NCI-H2081 treated with DMSO at 0.1 percent for 48 hours (cell line): ENCODE measurements at regions not wholly inside any gene's neighbourhood (a gene's known extent, or its start where the extent isn't known, plus 50 kb on each side); places are given as distances from the start of the nearest gene placed in this dataset.

Experiments used
- DNase-seq: peaks from one replicate; lab custom pipeline; 2025; lab: John Stamatoyannopoulos, UW

DNA sequence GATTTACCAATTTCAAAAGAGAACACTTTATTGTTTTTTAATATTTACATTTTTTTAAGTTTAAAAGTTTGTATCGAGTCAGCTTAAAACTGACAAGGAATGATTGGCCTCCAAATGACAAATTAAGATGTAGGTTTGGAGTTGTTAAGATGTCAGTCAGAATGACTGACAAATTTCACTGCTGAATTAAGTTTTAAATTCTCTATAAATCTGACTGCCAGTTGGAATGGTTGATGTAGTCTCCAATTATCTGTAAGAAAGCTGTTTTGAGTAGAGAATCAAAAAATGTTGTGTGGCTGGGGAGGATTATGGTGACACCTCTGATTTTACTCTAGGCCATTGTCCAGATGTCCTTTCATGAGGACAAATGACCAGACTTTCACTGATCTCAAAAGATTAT is 165.3 kb upstream of the CDH20 start:
- DNase-seq, result no peak

DNA sequence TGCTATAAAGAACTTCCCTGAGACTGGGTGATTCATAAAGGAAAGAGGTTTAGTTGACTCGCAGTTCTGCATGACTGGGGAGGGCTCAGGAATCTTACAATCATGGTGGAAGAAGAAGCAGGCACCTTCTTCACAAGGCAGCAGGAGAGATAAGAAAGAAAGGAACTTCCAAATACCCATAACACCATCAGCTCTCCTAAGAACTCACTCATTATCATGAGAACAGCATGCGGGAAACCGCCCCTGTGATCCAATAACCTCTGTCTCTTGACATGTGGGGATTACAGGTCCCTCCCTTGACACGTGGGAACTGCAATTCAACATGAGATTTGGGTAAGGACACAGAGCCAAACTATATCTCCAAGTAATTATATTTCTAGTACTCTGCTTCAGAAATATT is 163.8 kb upstream of the CDH20 start:
- no peak for DNase-seq

DNA sequence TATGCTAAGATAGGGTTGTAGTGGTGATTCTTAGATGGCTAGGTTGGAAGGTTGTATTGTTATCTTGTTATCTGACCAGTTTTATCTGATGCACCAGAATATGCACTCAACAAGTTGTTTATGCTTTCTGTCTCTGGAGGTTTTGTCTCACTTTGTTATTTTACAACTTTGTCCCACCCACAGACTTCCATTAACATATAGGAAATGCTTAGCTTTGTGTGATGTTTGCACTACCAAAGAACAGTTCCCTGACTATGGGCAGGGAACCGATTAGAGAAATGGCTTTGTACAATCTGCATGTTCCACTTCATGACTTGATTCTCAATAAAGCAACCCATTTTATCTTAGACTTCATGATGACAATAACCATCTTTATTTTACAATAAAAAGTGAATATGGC is 160.6 kb upstream of the CDH20 start:
- no peak for DNase-seq

DNA sequence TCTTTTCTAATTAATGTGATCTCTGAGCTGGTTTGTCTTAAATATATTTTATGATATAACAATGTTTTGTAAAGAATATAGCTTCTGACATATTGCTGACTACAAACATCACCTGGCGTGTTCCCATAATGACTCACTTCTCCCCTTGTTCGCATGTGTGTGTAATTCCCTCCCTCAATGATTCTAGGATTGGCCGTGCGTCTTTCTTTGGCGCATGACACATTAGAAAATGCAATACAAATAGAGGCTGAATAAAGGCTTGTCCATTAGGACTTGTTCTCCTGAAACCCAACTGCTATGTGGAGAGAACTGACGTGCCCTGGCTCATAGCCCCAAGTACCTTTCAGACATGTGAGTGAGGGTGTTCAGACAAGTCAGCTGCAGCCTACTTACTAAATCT is 159.7 kb upstream of the CDH20 start:
- no peak for DNase-seq

DNA sequence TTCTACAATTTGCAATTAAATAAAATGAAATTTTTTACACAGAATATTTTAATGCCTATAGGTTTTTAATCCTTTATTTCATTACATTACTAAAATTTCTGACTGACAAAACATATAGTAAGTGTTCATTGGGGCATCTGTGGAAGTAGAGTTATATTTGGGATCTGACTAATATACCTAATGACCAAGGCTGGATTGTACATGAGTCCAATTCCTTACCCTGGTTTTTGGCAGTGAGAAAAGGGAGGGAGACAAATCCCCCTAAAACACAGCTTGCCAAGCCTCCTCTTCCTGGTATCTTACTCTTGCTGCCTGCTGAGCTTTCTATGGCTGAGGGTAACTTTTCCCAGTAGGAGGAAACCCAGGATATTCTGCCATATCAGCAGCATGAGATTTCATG is 149.4 kb upstream of the CDH20 start:
- DNase-seq, result no peak

DNA sequence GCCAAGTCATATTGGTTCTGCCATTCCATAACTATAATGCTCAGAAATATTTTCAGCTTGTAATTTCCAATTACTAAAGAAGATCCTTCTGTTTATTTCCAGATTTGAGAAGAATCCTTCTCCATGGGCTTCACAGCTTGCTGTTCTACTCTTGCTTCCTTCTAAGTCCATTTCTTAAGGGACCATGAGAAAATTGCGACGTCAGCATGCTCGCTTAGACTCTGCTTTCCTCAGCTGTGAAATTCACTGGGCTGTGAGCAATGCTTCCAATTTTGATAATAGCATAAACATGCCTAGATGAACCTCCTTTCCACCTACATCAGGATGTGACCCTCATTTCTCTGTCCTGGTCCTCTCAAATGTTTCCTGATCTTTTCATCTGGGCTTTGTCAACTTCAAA is 145.3 kb upstream of the CDH20 start:
- no peak for DNase-seq

DNA sequence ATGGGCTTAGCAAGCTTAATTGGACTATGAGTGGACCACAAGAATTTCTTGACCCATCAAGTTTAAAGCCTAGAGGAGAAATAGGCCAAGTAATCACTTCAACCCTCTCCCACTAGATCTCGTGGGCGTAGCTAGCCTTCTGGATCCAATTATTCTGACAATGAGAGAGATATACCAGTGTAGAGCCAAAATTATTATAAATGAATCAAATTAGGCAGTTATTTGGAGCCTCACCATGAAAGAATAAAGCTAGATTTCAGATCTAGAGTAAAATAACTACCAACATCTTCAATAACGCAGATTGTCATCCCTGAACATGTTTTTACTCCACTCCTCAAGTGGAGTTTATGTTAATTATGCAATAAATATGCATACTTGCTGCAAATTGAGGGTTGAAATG is 143.9 kb upstream of the CDH20 start:
- no peak for DNase-seq

DNA sequence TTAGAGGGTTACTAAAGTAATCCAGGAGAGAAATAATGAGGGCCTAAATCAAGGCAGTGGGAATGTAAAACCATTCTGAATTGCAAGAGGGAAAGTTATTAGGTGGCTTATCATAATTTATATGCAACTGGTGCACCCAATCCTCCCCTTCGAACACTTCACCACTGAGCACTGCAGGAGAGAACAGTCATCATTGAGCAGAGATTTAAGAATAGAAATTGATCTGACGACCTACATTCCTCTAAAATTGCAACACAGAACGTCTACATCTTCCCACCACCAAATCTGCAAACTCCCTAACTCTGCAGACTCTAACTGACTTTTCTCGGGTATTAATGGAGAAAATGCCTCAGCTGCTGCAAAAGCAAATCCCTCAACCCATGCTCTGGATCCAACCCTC is 138.5 kb upstream of the CDH20 start:
- DNase-seq, result no peak

DNA sequence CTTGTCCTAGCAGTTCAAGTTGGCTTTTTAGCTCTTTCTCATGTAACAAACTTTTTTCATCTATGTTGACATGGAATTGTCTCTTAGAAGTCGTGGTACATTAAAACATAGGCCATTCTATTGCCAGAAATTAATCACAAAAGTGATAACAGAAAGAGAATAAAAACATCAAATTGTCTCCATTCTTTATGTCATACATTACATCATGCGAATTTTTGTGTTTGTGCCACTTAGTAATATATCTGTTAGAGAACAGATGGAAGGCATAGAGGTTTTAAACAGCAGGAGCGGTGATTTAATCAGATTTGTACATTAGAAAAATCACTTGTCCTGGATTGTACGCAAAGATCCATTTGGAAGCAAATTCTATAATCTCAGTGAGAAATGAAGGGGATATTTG is 136.5 kb upstream of the CDH20 start:
- no peak for DNase-seq

DNA sequence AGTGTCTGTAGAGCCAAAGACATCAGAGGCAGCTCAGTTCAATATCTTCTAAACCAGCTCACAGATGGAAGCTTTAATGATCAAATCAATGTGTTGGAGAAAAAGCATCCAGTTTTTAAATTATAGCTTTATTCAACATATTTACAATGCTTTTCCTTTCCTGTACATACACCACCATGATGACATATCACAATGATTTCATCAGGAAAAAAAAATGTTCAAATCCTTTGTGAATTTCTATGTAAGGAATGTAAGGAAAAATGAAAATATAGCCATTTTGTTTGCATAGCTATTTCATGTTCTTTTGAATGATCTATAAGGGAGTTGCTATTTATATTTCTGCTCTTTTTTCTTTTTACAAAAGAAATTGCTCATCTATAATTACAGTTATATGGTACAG is 134.7 kb upstream of the CDH20 start:
- no peak for DNase-seq

DNA sequence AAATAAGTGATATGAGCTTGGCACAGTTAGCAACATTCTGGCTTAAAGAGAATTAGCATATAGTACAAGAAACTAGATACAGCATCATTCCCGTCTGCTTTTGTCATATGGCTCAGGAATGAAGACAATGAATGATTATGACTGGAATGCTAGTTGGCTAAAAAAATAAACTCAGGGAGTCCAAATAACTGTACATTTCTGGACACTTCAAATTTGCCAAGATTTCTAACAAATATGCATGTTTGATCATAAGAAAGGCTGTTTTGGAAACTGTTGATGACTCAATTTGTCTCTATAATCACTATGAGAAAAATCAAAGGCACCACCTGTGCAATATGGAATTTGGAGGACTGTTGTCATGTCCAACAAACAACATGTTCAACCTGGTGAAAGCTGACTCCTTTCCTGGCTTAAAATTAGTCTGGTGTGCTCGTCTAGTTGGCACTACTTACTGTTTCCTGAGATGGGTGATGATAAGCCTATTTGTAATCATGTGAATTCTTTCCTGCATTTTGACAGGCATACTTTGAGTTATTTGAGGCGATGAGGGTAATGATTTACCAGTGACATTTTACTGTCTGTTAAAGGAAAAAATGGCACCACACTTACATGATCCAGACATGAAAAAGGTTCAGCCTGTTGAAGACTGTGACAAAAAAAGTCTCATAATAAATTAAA is 133.9 kb upstream of the CDH20 start:
- DNase-seq, result no peak

DNA sequence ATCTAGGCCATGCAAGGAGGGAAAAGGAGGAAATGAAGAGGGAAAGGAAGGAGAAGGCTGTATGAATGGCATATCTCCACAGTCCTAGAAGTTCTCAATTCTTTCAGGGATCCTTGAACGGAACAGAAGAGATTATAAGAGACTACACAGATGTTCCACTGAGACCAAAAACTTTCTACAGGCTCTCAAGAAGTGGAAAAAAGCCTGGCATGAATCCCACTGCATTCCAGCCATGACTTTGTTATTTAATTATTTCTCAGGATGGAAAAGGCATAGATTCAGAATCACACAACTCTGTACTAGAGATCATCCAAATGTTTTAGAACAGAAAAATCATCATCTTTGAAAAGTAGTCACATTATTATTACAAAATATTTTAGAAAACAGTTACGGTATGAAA is 131.7 kb upstream of the CDH20 start:
- no peak for DNase-seq

DNA sequence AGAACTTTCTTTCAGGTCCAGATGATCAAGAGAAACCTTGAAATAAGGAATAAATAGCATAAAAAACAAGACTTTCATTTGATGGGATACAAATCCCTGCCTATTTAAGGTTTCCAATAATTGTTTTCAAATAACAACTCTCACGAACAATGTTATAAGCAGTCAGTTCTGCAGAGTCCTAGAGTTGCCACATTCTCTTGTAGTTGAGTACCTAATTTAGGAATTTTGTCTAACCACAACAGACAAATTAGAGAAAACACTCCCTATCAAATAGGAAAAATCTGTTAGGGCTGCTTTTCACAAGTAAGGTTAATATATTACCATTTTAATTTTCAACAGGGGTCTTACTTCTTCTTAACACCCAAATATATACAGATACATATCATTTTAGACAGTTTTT is 130.1 kb upstream of the CDH20 start:
- DNase-seq, result no peak

DNA sequence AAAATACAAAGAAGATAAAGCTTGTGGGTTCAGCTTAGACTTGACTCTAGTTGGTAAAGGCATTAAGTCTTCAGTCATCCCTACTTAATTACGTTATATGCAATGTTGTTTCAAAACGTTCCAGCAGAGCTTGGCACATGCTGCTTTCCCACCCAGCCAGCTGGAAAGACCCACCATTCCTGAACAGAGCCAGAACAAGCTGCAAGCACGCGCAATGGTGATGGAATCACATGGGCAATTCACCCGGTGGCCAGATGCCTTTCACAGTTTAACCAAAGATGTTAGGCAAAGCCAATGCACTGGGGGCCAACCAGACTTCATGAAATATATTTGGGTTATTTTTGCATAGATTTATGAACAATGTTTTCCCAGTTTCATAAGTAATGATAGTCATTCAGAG is 123.4 kb upstream of the CDH20 start:
- DNase-seq, result no peak

DNA sequence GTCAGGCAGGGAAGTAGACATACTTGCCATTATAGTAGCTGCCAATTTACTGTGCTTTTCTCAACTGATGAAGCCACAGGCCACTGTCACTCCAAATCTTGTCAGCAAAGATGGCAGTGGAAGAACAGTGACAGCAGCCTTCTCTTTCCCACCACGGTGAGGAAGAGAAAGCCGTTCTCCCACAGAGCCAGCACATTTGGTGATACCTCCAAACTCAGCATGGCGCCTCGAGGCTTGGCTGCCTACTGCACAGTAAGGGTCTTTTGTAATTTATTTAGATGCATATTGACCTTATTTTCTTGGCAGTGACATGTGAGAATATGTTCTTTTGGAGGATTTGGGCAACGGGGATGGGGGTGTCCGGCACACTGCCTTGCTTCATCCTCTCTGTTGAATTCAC is 117.2 kb upstream of the CDH20 start:
- no peak for DNase-seq

DNA sequence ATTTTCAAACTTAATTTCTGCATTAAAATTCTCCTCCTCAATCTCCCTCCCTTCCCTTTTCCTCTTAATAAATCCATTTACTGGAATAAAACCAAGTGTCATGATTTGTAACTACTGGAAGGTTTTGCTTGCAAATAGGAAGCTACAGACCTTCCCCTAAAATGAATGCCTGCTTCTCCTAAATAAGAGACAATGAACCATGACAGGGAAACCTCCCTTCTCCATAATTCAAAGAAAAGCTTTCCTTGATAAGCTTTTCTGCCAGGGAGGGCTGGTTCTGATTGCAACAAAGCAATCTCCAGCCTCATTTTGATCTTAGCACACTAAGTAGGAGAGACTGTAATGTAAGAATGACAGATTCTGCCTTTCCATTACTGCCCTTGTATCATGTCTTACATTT is 111.0 kb upstream of the CDH20 start:
- DNase-seq, result no peak

DNA sequence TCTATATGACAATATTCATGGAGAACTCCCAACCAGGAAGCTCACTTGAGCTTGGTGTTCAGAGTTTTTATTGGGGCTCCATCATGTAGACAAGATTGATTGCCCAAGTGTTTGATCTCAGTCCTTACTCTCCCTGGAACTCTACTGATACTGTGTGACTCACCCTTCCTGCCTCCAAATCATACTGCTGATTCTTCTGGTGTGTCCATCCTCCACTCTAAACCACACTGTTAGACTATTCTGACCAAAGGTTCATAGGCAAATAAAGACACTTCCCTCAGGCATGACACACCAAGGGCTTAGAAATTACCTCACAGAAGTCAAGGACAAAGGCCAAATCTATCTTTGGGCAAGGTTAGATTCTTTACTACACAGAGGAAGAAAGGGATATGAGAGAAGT is 107.9 kb upstream of the CDH20 start:
- no peak for DNase-seq

DNA sequence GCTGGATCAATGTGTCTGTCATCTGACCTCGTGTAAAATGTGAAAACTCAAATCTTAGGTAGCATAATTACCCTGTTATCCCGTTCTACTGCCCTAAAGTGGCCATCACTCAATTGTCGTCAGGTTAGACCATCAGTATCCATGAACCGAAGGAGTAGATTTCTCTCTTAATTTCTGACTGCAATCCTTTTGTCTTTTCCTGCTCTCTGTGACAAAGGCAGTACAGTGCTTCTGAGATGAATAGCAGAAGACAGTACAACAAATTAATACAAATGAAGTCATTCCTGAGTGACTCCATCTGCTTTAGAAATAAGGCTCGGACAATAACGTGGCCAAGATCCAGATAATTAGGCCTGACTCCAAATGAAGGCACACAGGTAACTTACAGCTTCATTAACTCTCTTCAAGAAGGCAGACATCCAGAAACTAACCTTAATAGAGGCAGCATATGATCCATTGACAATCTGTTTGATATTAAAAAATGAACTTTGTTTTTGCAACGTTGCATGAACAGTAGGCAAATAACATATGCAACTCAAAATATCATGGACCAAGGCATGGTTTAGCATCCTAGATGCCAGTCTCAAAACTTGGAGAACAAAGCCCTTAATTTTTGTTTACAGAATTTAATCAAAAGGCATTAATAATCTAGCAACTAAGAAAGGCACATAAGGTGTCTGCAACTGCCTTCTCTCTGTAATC is 96.7 kb upstream of the CDH20 start:
- no peak for DNase-seq

DNA sequence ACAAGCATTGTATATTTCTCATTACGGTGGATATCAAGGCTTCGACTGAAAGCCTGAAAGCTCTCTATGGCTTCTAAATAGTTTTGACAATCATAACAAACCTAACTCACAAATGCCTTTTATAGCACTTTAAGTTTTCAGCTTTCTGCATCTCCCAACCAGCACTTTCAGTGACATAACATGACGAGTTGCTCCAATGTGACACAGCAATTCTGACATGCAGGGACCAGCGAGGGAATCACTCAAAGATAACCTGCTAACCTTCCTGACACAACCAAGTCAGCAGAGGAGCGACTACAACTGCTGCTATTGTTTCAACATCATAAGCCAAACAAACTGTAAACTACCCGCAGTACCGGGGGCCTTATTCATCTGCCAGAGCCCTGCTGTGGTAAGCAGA is 95.7 kb upstream of the CDH20 start:
- no peak for DNase-seq

DNA sequence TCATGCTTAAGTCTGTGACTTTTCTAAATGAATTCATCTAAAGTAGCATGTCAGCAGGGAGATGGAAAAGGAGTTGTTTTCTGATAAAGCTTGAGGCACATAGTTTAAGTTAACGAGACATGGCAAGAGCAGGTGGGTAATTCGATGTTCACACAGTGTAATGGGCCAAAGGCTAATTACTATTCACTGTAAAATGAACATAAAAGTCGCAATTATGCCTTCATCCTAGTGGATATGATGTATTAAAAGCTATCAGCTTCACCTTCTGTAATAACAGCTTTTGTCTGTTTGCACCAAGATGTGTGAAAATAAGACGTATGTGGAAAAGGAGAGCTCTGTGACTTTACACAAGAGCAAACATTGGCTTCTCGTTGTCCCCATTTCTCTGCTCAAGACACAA is 94.2 kb upstream of the CDH20 start:
- peak; percentile 75 for DNase-seq

DNA sequence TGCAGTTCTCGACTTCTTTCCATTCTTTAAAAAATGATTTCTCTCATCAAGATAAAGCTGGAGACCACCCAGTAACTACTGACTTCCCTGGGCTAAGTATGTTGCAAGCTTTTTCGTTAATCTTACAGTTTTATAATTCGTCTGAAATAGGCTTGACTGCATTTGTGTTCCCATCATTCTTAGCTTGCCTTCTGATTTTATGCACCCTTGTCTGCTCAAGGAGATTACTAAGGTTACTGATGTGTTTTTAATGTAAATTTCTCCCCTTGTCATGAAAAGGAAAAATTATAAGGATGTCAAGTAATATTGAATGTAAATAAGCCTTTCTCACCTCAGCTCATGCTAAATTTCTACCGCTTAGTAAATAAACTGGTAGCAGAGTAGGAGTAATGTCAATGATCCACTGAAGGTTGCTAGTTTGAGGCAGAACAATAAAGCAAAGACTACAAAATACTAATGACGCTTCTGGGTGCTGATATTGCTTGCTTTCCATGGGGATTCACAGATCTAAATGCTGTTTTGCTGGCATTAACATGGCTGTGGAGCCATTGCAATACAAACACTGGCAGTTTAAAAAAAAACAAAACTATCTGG is 91.9 kb upstream of the CDH20 start:
- no peak for DNase-seq

DNA sequence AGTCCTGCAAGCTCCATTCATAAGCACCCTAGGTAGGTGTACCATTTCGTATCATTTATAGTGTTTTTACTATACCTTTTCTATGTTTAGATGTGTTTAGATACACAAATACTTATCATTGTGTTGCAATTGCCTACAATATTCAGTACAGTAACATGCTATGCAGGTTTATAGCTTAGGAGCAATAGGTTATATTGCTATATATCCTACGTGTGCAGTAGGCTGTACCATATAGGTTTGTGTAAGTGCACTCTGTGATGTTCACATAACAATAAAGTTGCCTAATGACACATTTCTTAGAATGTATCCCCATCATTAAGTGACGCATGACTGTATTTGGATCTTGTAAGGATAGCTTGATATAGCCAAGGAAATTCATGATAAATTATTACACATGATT is 88.6 kb upstream of the CDH20 start:
- DNase-seq, result no peak

DNA sequence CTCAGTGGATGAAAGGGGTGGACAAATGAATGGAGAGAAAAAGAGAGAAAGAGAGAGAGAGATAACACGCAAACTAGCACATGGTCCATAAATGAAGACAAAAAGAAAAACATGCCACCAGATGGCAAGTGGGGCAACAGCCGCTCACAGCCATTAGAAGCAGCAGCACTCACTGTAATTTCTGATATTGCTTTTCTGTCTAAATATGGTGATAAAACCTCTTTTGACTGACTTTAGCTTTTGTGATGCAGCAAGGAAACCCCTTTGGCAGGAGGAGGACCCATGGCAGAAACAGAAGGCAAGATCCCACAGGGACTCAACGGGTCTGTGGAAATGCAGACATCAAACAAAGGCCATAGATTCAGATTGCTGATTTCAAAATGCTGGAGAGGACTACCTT is 88.0 kb upstream of the CDH20 start:
- DNase-seq, result no peak

DNA sequence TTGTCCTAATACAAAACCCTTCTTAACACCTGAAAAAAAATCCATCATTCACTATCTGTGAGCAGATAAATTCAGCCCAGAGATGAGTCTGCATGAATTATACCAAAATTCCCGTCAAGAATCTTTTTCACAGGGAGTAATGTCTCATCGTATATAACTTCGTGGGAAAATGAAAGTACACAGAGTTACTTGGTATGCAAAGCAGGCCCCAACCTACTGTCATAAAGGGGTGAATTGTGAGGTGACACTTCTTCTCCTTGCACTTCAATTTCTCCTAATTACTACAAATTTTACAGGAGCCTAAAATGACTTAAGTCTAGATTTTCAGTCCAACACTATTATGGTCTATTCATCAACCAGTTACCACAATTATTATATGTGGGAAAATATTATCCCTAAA is 84.6 kb upstream of the CDH20 start:
- DNase-seq, result no peak
